BJ (cell line): ENCODE measurements at regions not wholly inside any gene's neighbourhood (a gene's known extent, or its start where the extent isn't known, plus 50 kb on each side); places are given as distances from the start of the nearest gene placed in this dataset.

Source experiments
- CTCF ChIA-PET: fragments of 350-600 bp; formaldehyde crosslinking; extraction: SDS; loops from one replicate; lab custom pipeline; 2021; ENCODE audit warnings: antibody characterized with exemption, inconsistent platforms; lab: Yijun Ruan, JAX
- POLR2A ChIA-PET: fragments of 300-600 bp; sonication (Branson Sonifier 250); formaldehyde crosslinking; extraction: SDS; loops from one replicate; lab custom pipeline; 2021; ENCODE audit warnings: antibody characterized with exemption; lab: Charles Lee
- DNase-seq: peaks from one replicate; pipeline ENCODE4 v3.0.0-alpha.2; 2011; ENCODE audit warnings: low read depth
- H3K27me3 ChIP-seq: 2 replicates; pipeline ENCODE4 v1.6.0; 2011; ENCODE audit warnings: low read length; ENCODE audit not compliant: control insufficient read depth, insufficient read depth
- H3K36me3 ChIP-seq: 2 replicates; pipeline ENCODE4 v1.5.1; 2011; ENCODE audit warnings: low read length; ENCODE audit not compliant: control insufficient read depth, insufficient read depth
- H3K4me3 ChIP-seq: 2 replicates; pipeline ENCODE4 v1.5.1; 2011; ENCODE audit warnings: low read depth, mild to moderate bottlenecking, control low read depth, low read length
- CTCF ChIP-seq: IDR thresholded peaks from 2 replicates; pipeline ENCODE4 v1.5.1; 2011; ENCODE audit warnings: low read depth, mild to moderate bottlenecking, control low read depth, inconsistent platforms, low read length, moderate library complexity; ENCODE audit not compliant: insufficient read depth

- POLR2A ChIA-PET = no interaction called here
- TF ChIP-seq CTCF = no peak
- Histone ChIP-seq H3K4me3 (no peak overlapping the region), H3K36me3 (no peaks in the 10 kb centered on the region), H3K27me3 (no peaks in the 10 kb centered on the region)
- DNase-seq = no peak
- CTCF ChIA-PET = interaction anchor here (2.1 kb wide), 1 partner anchor 11 kb away, joined by 4 read pairs; no protein-coding TSS in a partner anchor
Measured at GRCh38 chr6:14810021-14810420, 435.8 kb upstream of the JARID2 start.

GRCh38 chr6:14811775-14812428 is 434.0 kb upstream of the JARID2 start:
- no peaks in the 10 kb centered on the region for H3K36me3 ChIP-seq
- no peak overlapping the region for H3K4me3 ChIP-seq
- no peak for DNase-seq
- no peaks in the 10 kb centered on the region for H3K27me3 ChIP-seq
- CTCF ChIA-PET = interaction anchor here (2.1 kb wide), 1 partner anchor 13 kb away, joined by 4 read pairs; no protein-coding TSS in a partner anchor
- no peak for TF ChIP-seq CTCF
- POLR2A ChIA-PET = no interaction called here

DNA sequence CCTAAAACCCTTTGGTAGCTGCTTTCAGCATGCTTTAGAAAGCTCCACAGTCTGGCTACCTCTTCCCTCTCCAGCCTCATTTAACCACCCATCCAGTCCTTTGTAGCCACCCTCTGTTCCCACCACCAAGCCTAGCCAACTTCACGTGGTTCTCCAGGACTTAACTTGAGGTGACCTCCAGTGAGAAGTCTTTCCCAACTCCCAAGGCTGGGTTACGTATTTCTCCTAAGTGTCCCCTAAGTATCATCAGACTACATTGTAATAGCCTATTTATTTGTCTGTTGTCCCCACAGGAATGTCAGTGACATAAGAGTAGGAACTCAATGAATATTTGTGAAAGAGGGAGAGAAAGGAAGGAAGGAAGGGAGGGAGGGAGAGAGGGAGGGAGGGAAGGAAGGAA is 431.9 kb upstream of the JARID2 start:
- no peak overlapping the region for H3K4me3 ChIP-seq
- CTCF ChIA-PET = no interaction called here
- no peaks in the 10 kb centered on the region for H3K36me3 ChIP-seq
- POLR2A ChIA-PET = no interaction called here
- TF ChIP-seq CTCF = no peak
- DNase-seq = no peak
- no peaks in the 10 kb centered on the region for H3K27me3 ChIP-seq

GRCh38 chr6:14816116-14816859 is 429.6 kb upstream of the JARID2 start:
- ChIA-PET CTCF (no interaction called here), POLR2A (no interaction called here)
- H3K27me3 ChIP-seq = no peaks in the 10 kb centered on the region
- H3K4me3 ChIP-seq = no peak overlapping the region
- TF ChIP-seq CTCF = no peak
- DNase-seq = no peak
- H3K36me3 ChIP-seq = no peaks in the 10 kb centered on the region

DNA sequence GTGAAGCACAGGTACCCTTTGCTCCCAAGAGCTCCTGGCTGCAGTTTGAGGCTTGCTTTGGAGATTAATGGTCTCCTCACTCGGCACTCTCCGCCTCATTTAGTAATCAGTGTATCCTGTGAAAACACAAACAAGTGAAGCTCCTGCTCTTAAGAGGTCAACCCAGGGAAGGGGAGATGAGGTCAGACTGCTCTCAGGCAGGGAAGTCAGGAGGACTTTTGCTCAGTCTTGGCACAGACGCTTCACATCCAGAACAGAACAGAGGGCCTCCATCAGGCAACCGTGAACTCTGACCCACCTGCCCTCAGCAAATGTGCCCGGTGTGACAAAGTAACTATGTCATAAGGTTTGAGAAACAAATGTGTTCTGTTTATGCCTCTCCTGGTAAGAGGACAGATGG is 428.8 kb upstream of the JARID2 start:
- Histone ChIP-seq H3K36me3 (no peaks in the 10 kb centered on the region), H3K4me3 (no peak overlapping the region), H3K27me3 (no peaks in the 10 kb centered on the region)
- TF ChIP-seq CTCF = no peak
- ChIA-PET POLR2A (no interaction called here), CTCF (no interaction called here)
- no peak for DNase-seq
